HUES48 (cell line): ENCODE measurements at regions not wholly inside any gene's neighbourhood (a gene's known extent, or its start where the extent isn't known, plus 50 kb on each side); places are given as distances from the start of the nearest gene placed in this dataset.

Source experiments
- H3K27ac ChIP-seq: one replicate; pipeline ENCODE4 v1.7.0; 2013; ENCODE audit warnings: low read depth, low read length, inconsistent platforms
- H3K27me3 ChIP-seq: 2 replicates; pipeline ENCODE4 v1.6.1; 2013; ENCODE audit warnings: mild to moderate bottlenecking, low read length; ENCODE audit not compliant: control insufficient read depth, insufficient read depth
- H3K36me3 ChIP-seq: 2 replicates; pipeline ENCODE4 v1.6.1; 2013; ENCODE audit warnings: low read length; ENCODE audit not compliant: control insufficient read depth, insufficient read depth
- H3K4me1 ChIP-seq: 2 replicates; pipeline ENCODE4 v1.6.1; 2013; ENCODE audit warnings: mild to moderate bottlenecking, low read length; ENCODE audit not compliant: control insufficient read depth, insufficient read depth
- H3K4me3 ChIP-seq: 2 replicates; pipeline ENCODE4 v1.5.1; 2013; ENCODE audit warnings: mild to moderate bottlenecking, low read depth, low read length
- H3K9ac ChIP-seq: 2 replicates; pipeline ENCODE4 v1.6.1; 2013; ENCODE audit warnings: mild to moderate bottlenecking, low read depth, low read length, moderate library complexity
- H3K9me3 ChIP-seq: 2 replicates; pipeline ENCODE4 v1.6.1; 2013; ENCODE audit warnings: low read length; ENCODE audit not compliant: control insufficient read depth, insufficient read depth

- peaks cover 65% of the 10 kb centered on the region for H3K27me3 ChIP-seq
- no peak overlapping the region for H3K4me3 ChIP-seq
- no peak overlapping the region for H3K27ac ChIP-seq
Observed at GRCh38 chr20:22450537-22450936, 133.8 kb downstream of the FOXA2 start.

GRCh38 chr20:22449188-22449973, 135.0 kb downstream of the FOXA2 start:
- no peaks in the 10 kb centered on the region for H3K36me3 ChIP-seq
- no peak overlapping the region for H3K9ac ChIP-seq
- no peak overlapping the region for H3K27ac ChIP-seq
- no peaks in the 10 kb centered on the region for H3K9me3 ChIP-seq
- H3K4me3 ChIP-seq: no peak overlapping the region
- H3K27me3 ChIP-seq: peaks cover 53% of the 10 kb centered on the region
- no peaks in the 10 kb centered on the region for H3K4me1 ChIP-seq

More at GRCh38 chr20:22450537-22450936, 133.8 kb downstream of the FOXA2 start:
- Histone ChIP-seq H3K9ac (no peak overlapping the region), H3K36me3 (no peaks in the 10 kb centered on the region), H3K9me3 (no peaks in the 10 kb centered on the region), H3K4me1 (peaks cover 4% of the 10 kb centered on the region)

- H3K9ac ChIP-seq: no peak overlapping the region
- no peaks in the 10 kb centered on the region for H3K4me1 ChIP-seq
- H3K4me3 ChIP-seq: no peak overlapping the region
- no peak overlapping the region for H3K27ac ChIP-seq
- H3K27me3 ChIP-seq: peaks cover 39% of the 10 kb centered on the region
- no peaks in the 10 kb centered on the region for H3K36me3 ChIP-seq
- H3K9me3 ChIP-seq: no peaks in the 10 kb centered on the region
Observed at GRCh38 chr20:22447447-22447778, 137.0 kb downstream of the FOXA2 start.

- Histone ChIP-seq H3K4me3 (no peak overlapping the region), H3K27ac (no peak overlapping the region), H3K4me1 (no peaks in the 10 kb centered on the region), H3K27me3 (peaks cover 33% of the 10 kb centered on the region), H3K36me3 (no peaks in the 10 kb centered on the region), H3K9me3 (no peaks in the 10 kb centered on the region), H3K9ac (no peak overlapping the region)
Observed at GRCh38 chr20:22446613-22447446, 137.5 kb downstream of the FOXA2 start.

- H3K4me1 ChIP-seq: 0 out of 2 replicates have a peak, but pooled peaks cover 4% of the 10 kb centered on the region
- no peaks in the 10 kb centered on the region for H3K9me3 ChIP-seq
- H3K4me3 ChIP-seq: no peak overlapping the region
- no peak overlapping the region for H3K9ac ChIP-seq
- no peaks in the 10 kb centered on the region for H3K36me3 ChIP-seq
- no peak overlapping the region for H3K27ac ChIP-seq
- no peaks in the 10 kb centered on the region; the same call in 1 of the 2 replicates for H3K27me3 ChIP-seq
Observed at GRCh38 chr20:22442318-22442717, 142.1 kb downstream of the FOXA2 start.

GRCh38 chr20:22438926-22439325, 145.4 kb downstream of the FOXA2 start:
- Histone ChIP-seq H3K27ac (no peak overlapping the region), H3K4me1 (0 out of 2 replicates have a peak, but pooled peaks cover 4% of the 10 kb centered on the region), H3K4me3 (no peak overlapping the region), H3K36me3 (no peaks in the 10 kb centered on the region), H3K27me3 (peaks cover 16% of the 10 kb centered on the region), H3K9ac (no peak overlapping the region), H3K9me3 (no peaks in the 10 kb centered on the region)

- Histone ChIP-seq H3K9me3 (no peaks in the 10 kb centered on the region), H3K4me3 (no peak overlapping the region), H3K9ac (no peak overlapping the region), H3K4me1 (0 out of 2 replicates have a peak, but pooled peaks cover 4% of the 10 kb centered on the region), H3K27me3 (peaks cover 22% of the 10 kb centered on the region), H3K27ac (no peak overlapping the region), H3K36me3 (no peaks in the 10 kb centered on the region)
Observed at GRCh38 chr20:22438346-22438745, 146.0 kb downstream of the FOXA2 start.

- no peak overlapping the region for H3K9ac ChIP-seq
- 0 out of 2 replicates have a peak, but pooled peaks cover 4% of the 10 kb centered on the region for H3K4me1 ChIP-seq
- H3K4me3 ChIP-seq: no peak overlapping the region
- no peaks in the 10 kb centered on the region for H3K9me3 ChIP-seq
- no peaks in the 10 kb centered on the region for H3K36me3 ChIP-seq
- peaks cover 32% of the 10 kb centered on the region for H3K27me3 ChIP-seq
- no peak overlapping the region for H3K27ac ChIP-seq
Observed at GRCh38 chr20:22437354-22437753, 147.0 kb downstream of the FOXA2 start.

- Histone ChIP-seq H3K27me3 (peaks cover 89% of the 10 kb centered on the region), H3K9ac (no peak overlapping the region), H3K27ac (no peak overlapping the region), H3K4me1 (peaks cover 17% of the 10 kb centered on the region), H3K9me3 (peaks cover 4% of the 10 kb centered on the region; the same call in 1 of the 2 replicates), H3K36me3 (no peaks in the 10 kb centered on the region), H3K4me3 (no peak overlapping the region)
Observed at GRCh38 chr20:22431419-22431818, 153.0 kb downstream of the FOXA2 start.

- H3K9ac ChIP-seq: no peak overlapping the region
- H3K4me3 ChIP-seq: no peak overlapping the region
- peaks cover 95% of the 10 kb centered on the region for H3K27me3 ChIP-seq
- no peaks in the 10 kb centered on the region for H3K36me3 ChIP-seq
- peaks cover 4% of the 10 kb centered on the region; the same call in 1 of the 2 replicates for H3K9me3 ChIP-seq
- H3K27ac ChIP-seq: no peak overlapping the region
- peaks cover 17% of the 10 kb centered on the region for H3K4me1 ChIP-seq
Observed at GRCh38 chr20:22430746-22431168, 153.6 kb downstream of the FOXA2 start.
